GM23338 (cell line): ENCODE measurements at regions not wholly inside any gene's neighbourhood (a gene's known extent, or its start where the extent isn't known, plus 50 kb on each side); places are given as distances from the start of the nearest gene placed in this dataset.

Experiments used
- ATAC-seq: fragments of 200-7000 bp; cut with Tn5 transposase; 3 replicates; pipeline ENCODE4 v1.9.1; 2020
- DNase-seq: peaks from one replicate; pipeline ENCODE4 v3.0.0-alpha.2; 2015; ENCODE audit warnings: low spot score
- H2AFZ ChIP-seq: fragments of 200-600 bp; sonication (generic); 2 replicates; pipeline ENCODE4 v1.8.0; 2016; ENCODE audit warnings: antibody characterized with exemption, mild to moderate bottlenecking, moderate library complexity
- H3F3A ChIP-seq: fragments of 200-600 bp; sonication (generic); replicated peaks from 2 replicates; pipeline ENCODE4 v1.8.0; 2017; ENCODE audit warnings: antibody characterized with exemption, mixed run types, low read depth
- H3K27ac ChIP-seq: fragments of 200-600 bp; sonication (generic); 2 replicates; pipeline ENCODE4 v1.6.1; 2016; ENCODE audit warnings: low read depth
- H3K27me3 ChIP-seq: fragments of 200-600 bp; sonication (generic); 2 replicates; pipeline ENCODE4 v1.8.0; 2016; ENCODE audit warnings: mild to moderate bottlenecking, mixed run types, moderate library complexity; ENCODE audit not compliant: insufficient read depth
- H3K36me3 ChIP-seq: fragments of 200-600 bp; sonication (generic); 2 replicates; pipeline ENCODE4 v1.8.0; 2016; ENCODE audit warnings: mild to moderate bottlenecking; ENCODE audit not compliant: insufficient read depth
- H3K4me1 ChIP-seq: fragments of 200-600 bp; sonication (generic); 2 replicates; pipeline ENCODE4 v1.8.0; 2016; ENCODE audit warnings: mild to moderate bottlenecking, moderate library complexity; ENCODE audit not compliant: insufficient read depth
- H3K4me2 ChIP-seq: fragments of 200-600 bp; sonication (generic); 2 replicates; pipeline ENCODE4 v1.7.1; 2017; ENCODE audit warnings: mixed run types
- H3K4me3 ChIP-seq: fragments of 200-600 bp; sonication (generic); 2 replicates; pipeline ENCODE4 v1.6.1; 2016; ENCODE audit warnings: mixed run types
- H3K79me2 ChIP-seq: fragments of 200-600 bp; sonication (generic); replicated peaks from 2 replicates; pipeline ENCODE4 v1.8.0; 2017; ENCODE audit warnings: mild to moderate bottlenecking; ENCODE audit not compliant: insufficient read depth
- H3K9me2 ChIP-seq: fragments of 200-600 bp; sonication (generic); 2 replicates; pipeline ENCODE4 v1.8.0; 2017; ENCODE audit not compliant: insufficient read depth
- H4K20me1 ChIP-seq: fragments of 200-600 bp; sonication (generic); replicated peaks from 2 replicates; pipeline ENCODE4 v1.8.0; 2017; ENCODE audit warnings: mild to moderate bottlenecking; ENCODE audit not compliant: insufficient read depth
- H3K27ac Mint-ChIP-seq: 2 replicates; pipeline ENCODE4 v1.8.0; 2020; ENCODE audit warnings: inconsistent platforms, mild to moderate bottlenecking, moderate library complexity, mixed read lengths
- H3K27me3 Mint-ChIP-seq: 3 replicates; pipeline ENCODE4 v1.8.0; 2022; ENCODE audit warnings: low read depth, mild to moderate bottlenecking, moderate library complexity, mixed read lengths, inconsistent platforms; ENCODE audit not compliant: insufficient read depth, poor library complexity
- H3K36me3 Mint-ChIP-seq: 3 replicates; pipeline ENCODE4 v1.8.0; 2021; ENCODE audit warnings: low read depth, mild to moderate bottlenecking, inconsistent platforms, moderate library complexity, mixed read lengths
- H3K4me1 Mint-ChIP-seq: 3 replicates; pipeline ENCODE4 v1.8.0; 2020; ENCODE audit warnings: mild to moderate bottlenecking, inconsistent platforms, mixed read lengths
- H3K4me3 Mint-ChIP-seq: 3 replicates; pipeline ENCODE4 v1.8.0; 2021; ENCODE audit warnings: moderate library complexity, mild to moderate bottlenecking, inconsistent platforms, mixed read lengths
- H3K9me3 Mint-ChIP-seq: 3 replicates; pipeline ENCODE4 v1.8.0; 2020; ENCODE audit warnings: moderate library complexity, mild to moderate bottlenecking, inconsistent platforms, mixed read lengths
- CREB1 ChIP-seq: fragments of 250-450 bp; sonication (Bioruptor Pico); IDR thresholded peaks from 2 replicates; pipeline ENCODE4 v1.5.0; 2020; ENCODE audit warnings: low read depth, mild to moderate bottlenecking, moderate library complexity
- EZH2 ChIP-seq: fragments of 200-600 bp; sonication (generic); IDR thresholded peaks from one replicate; pipeline ENCODE4 v1.8.0; 2017; ENCODE audit warnings: antibody characterized with exemption, mild to moderate bottlenecking, low read depth; ENCODE audit not compliant: unreplicated experiment
- EZH2phosphoT487 ChIP-seq: fragments of 200-600 bp; sonication (generic); IDR thresholded peaks from one replicate; pipeline ENCODE4 v1.8.1; 2018; ENCODE audit warnings: antibody characterized with exemption; ENCODE audit not compliant: unreplicated experiment
- JUNB ChIP-seq: IDR thresholded peaks from one replicate; pipeline ENCODE4 v1.6.1; 2016; ENCODE audit warnings: antibody characterized with exemption; ENCODE audit not compliant: unreplicated experiment
- NANOG ChIP-seq: IDR thresholded peaks from 2 replicates; pipeline ENCODE4 v1.6.1; 2016; ENCODE audit warnings: antibody characterized with exemption, borderline replicate concordance
- POLR2AphosphoS5 ChIP-seq: IDR thresholded peaks from 2 replicates; pipeline ENCODE4 v1.6.1; 2016; ENCODE audit warnings: antibody characterized with exemption, low read depth
- REST ChIP-seq: IDR thresholded peaks from one replicate; pipeline ENCODE4 v1.6.1; 2018; ENCODE audit warnings: antibody characterized with exemption; ENCODE audit not compliant: unreplicated experiment
- STAT1 ChIP-seq: IDR thresholded peaks from one replicate; pipeline ENCODE4 v1.6.1; 2016; ENCODE audit warnings: antibody characterized with exemption; ENCODE audit not compliant: unreplicated experiment
- ZNF114 ChIP-seq: fragments of 250-450 bp; sonication (Bioruptor Pico); IDR thresholded peaks from 2 replicates; pipeline ENCODE4 v1.5.0; 2020; ENCODE audit warnings: mild to moderate bottlenecking, moderate library complexity
- ZNF331 ChIP-seq: fragments of 250-450 bp; sonication (Bioruptor Pico); IDR thresholded peaks from 2 replicates; pipeline ENCODE4 v1.5.0; 2020; ENCODE audit warnings: low read depth, mild to moderate bottlenecking, moderate library complexity
- TF ChIP-seq, protein P1 (sequence below): IDR thresholded peaks from 2 replicates; pipeline ENCODE4 v1.6.1; 2016; ENCODE audit warnings: antibody characterized with exemption
- TF ChIP-seq, protein P2 (sequence below), 2 experiments: fragments of 200-600 bp in 1 of 2; sonication (generic) in 1 of 2; conservative IDR thresholded peaks; 2 replicates each; pipeline versions ENCODE4 v1.5.1 to v1.6.1; 2016 to 2017; ENCODE audit warnings: antibody characterized with exemption in 2 of 2, low read depth in 2 of 2, mild to moderate bottlenecking in 2 of 2, moderate library complexity in 1 of 2

DNA sequence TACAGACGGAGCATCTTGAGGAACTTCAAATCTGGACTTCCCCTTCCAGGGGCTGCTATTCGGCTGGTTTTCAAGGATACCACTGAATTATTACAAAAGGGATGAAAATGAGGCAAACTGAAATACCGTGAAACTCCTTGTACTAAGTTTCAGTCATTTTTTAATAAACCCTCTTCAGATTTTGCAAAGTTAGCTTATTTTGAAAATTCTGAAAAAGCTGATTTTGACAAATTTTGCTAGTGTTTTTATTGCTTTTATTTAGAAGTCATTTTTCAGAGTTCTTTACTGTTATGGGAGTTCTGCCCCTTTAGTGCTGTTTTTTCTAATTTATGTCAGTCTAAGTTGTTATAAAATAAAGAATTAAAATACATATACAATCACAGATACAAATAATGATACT is 390.4 kb upstream of the VRK2 start (continued):
- TF ChIP-seq, protein P1, sequence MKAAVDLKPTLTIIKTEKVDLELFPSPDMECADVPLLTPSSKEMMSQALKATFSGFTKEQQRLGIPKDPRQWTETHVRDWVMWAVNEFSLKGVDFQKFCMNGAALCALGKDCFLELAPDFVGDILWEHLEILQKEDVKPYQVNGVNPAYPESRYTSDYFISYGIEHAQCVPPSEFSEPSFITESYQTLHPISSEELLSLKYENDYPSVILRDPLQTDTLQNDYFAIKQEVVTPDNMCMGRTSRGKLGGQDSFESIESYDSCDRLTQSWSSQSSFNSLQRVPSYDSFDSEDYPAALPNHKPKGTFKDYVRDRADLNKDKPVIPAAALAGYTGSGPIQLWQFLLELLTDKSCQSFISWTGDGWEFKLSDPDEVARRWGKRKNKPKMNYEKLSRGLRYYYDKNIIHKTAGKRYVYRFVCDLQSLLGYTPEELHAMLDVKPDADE, result no peak
- TF ChIP-seq ZNF331 (CRISPR knock-in tag) (no peak), STAT1 (no peak), JUNB (no peak), ZNF114 (CRISPR knock-in tag) (no peak), EZH2 (no peak)

DNA sequence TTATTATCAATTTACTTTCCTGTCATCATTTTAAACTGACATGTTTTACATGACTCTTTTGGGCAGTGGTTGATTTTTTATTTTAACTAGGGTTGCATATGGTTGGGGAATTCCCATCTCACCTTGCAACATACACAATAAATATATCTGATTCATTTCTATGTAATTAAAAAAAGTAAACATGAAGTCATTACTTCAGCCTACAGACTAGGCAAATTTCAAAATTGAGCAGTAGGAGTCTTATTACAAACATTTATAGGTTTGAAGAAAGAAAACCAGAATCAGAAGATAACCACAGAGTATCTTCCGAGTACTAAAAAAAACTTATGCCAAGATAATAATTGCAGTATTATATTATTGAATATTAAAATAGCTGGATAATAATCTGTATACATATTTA is 377.0 kb upstream of the VRK2 start:
- Histone ChIP-seq H3F3A (no peaks in the 10 kb centered on the region), H2AFZ (no peak overlapping the region), H3K4me2 (no peak overlapping the region), H3K36me3 (no peaks in the 10 kb centered on the region), H3K9me2 (no peaks in the 10 kb centered on the region), H3K27me3 (no peaks in the 10 kb centered on the region), H3K27ac (no peak overlapping the region), H3K79me2 (no peaks in the 10 kb centered on the region), H4K20me1 (no peaks in the 10 kb centered on the region), H3K4me3 (no peak overlapping the region), H3K4me1 (no peaks in the 10 kb centered on the region)
- no peaks in the 10 kb centered on the region for H3K9me3 Mint-ChIP-seq
- no peak overlapping the region for H3K27ac Mint-ChIP-seq
- no peaks in the 10 kb centered on the region for H3K36me3 Mint-ChIP-seq
- no peaks in the 10 kb centered on the region for H3K27me3 Mint-ChIP-seq
- no peak for DNase-seq
- H3K4me3 Mint-ChIP-seq, result no peak overlapping the region
- peaks cover 4% of the 10 kb centered on the region; the same call in 2 of the 3 replicates for H3K4me1 Mint-ChIP-seq
- TF ChIP-seq, protein P2, sequence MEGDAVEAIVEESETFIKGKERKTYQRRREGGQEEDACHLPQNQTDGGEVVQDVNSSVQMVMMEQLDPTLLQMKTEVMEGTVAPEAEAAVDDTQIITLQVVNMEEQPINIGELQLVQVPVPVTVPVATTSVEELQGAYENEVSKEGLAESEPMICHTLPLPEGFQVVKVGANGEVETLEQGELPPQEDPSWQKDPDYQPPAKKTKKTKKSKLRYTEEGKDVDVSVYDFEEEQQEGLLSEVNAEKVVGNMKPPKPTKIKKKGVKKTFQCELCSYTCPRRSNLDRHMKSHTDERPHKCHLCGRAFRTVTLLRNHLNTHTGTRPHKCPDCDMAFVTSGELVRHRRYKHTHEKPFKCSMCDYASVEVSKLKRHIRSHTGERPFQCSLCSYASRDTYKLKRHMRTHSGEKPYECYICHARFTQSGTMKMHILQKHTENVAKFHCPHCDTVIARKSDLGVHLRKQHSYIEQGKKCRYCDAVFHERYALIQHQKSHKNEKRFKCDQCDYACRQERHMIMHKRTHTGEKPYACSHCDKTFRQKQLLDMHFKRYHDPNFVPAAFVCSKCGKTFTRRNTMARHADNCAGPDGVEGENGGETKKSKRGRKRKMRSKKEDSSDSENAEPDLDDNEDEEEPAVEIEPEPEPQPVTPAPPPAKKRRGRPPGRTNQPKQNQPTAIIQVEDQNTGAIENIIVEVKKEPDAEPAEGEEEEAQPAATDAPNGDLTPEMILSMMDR (conservative IDR thresholded peaks at IDR 0.05; ENCODE audit: low read depth in 2 of 2), result no peak
- no peak for ATAC-seq

DNA sequence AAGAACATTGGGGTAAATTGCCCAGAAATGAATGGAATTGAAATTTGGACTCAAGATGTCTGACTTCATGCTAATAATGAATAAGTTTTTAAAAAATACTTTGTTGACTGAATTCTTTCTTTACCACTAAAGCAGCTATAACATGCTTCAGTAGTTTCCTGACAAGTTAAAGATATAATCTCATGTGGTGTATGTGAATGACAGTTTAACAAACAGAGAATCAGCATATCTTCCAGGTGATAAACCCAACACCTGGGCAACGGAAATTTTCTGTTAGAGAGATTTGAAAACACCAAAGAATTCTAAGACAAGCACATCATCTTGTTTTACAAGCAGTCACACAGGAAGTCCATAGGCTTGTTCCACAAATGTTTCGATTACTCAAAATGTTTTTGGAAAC is 372.6 kb upstream of the VRK2 start:
- H3K4me3 ChIP-seq, result no peak overlapping the region
- no peaks in the 10 kb centered on the region for H3K9me2 ChIP-seq
- H4K20me1 ChIP-seq, result no peaks in the 10 kb centered on the region
- Mint-ChIP-seq H3K36me3 (no peaks in the 10 kb centered on the region), H3K27ac (no peak overlapping the region), H3K4me1 (peaks cover 4% of the 10 kb centered on the region; the same call in 2 of the 3 replicates), H3K27me3 (no peaks in the 10 kb centered on the region), H3K9me3 (no peaks in the 10 kb centered on the region), H3K4me3 (no peak overlapping the region)
- no peaks in the 10 kb centered on the region for H3K27me3 ChIP-seq
- H3K27ac ChIP-seq, result no peak overlapping the region
- H3K4me2 ChIP-seq, result no peak overlapping the region
- DNase-seq, result no peak
- no peaks in the 10 kb centered on the region for H3K79me2 ChIP-seq
- no peaks in the 10 kb centered on the region for H3K36me3 ChIP-seq
- ATAC-seq, result no peak
- peak overlapping the region; percentile 8; the same call in 1 of the 2 replicates for H2AFZ ChIP-seq
- no peaks in the 10 kb centered on the region for H3F3A ChIP-seq
- H3K4me1 ChIP-seq, result no peaks in the 10 kb centered on the region
- no peak for TF ChIP-seq JUNB
- no peak for TF ChIP-seq CREB1 (CRISPR knock-in tag)
- TF ChIP-seq STAT1, result no peak
- TF ChIP-seq POLR2AphosphoS5, result no peak
- TF ChIP-seq EZH2, result no peak
- TF ChIP-seq REST, result no peak
- no peak for TF ChIP-seq NANOG
- no peak for TF ChIP-seq EZH2phosphoT487
